ENCODE measurements at regions not wholly inside any gene's neighbourhood (a gene's known extent, or its start where the extent isn't known, plus 50 kb on each side); places are given as distances from the start of the nearest gene placed in this dataset.

GRCh38 chr3:135458541-135459322 lies 506.8 kb upstream of the PPP2R3A start:
- no peaks in the 10 kb centered on the region for H3K9me3 Mint-ChIP-seq
- H3K36me3 Mint-ChIP-seq (ENCODE audit: low read depth) = no peaks in the 10 kb centered on the region
- no peak for DNase-seq (ENCODE audit: low read depth, low spot score)
- TF ChIP-seq CTCF (conservative IDR thresholded peaks at IDR 0.05) = no peak
- peaks cover 17% of the 10 kb centered on the region for H3K4me1 Mint-ChIP-seq
- H3K4me3 Mint-ChIP-seq = no peak overlapping the region
- H3K27me3 Mint-ChIP-seq (ENCODE audit: low read depth) = peaks cover 2% of the 10 kb centered on the region
- H3K27ac Mint-ChIP-seq (ENCODE audit: unreplicated experiment) = no peak overlapping the region

GRCh38 chr3:135460273-135460672 lies 505.3 kb upstream of the PPP2R3A start:
- H3K36me3 Mint-ChIP-seq (ENCODE audit: low read depth) = no peaks in the 10 kb centered on the region

GRCh38 chr3:135471911-135472310 lies 493.6 kb upstream of the PPP2R3A start:
- Mint-ChIP-seq H3K27me3 (ENCODE audit: low read depth) (peaks cover 8% of the 10 kb centered on the region), H3K9me3 (peaks cover 3% of the 10 kb centered on the region), H3K36me3 (ENCODE audit: low read depth) (no peaks in the 10 kb centered on the region), H3K4me1 (no peaks in the 10 kb centered on the region), H3K27ac (ENCODE audit: unreplicated experiment) (no peak overlapping the region), H3K4me3 (no peak overlapping the region)
- no peak for DNase-seq (ENCODE audit: low read depth, low spot score)
- TF ChIP-seq CTCF (conservative IDR thresholded peaks at IDR 0.05) = no peak

More at GRCh38 chr3:135460273-135460672, 505.3 kb upstream of the PPP2R3A start:
- Mint-ChIP-seq H3K4me3 (no peak overlapping the region), H3K4me1 (peaks cover 16% of the 10 kb centered on the region), H3K27me3 (ENCODE audit: low read depth) (peaks cover 2% of the 10 kb centered on the region), H3K27ac (ENCODE audit: unreplicated experiment) (no peak overlapping the region), H3K9me3 (no peaks in the 10 kb centered on the region)
- no peak for TF ChIP-seq CTCF (conservative IDR thresholded peaks at IDR 0.05)
- no peak for DNase-seq (ENCODE audit: low read depth, low spot score)

GRCh38 chr3:135473449-135473848 lies 492.1 kb upstream of the PPP2R3A start:
- peaks cover 7% of the 10 kb centered on the region for H3K9me3 Mint-ChIP-seq
- no peaks in the 10 kb centered on the region for H3K4me1 Mint-ChIP-seq
- no peak for DNase-seq (ENCODE audit: low read depth, low spot score)
- H3K27me3 Mint-ChIP-seq (ENCODE audit: low read depth) = peaks cover 8% of the 10 kb centered on the region
- H3K4me3 Mint-ChIP-seq = no peak overlapping the region
- no peak overlapping the region for H3K27ac Mint-ChIP-seq (ENCODE audit: unreplicated experiment)
- H3K36me3 Mint-ChIP-seq (ENCODE audit: low read depth) = no peaks in the 10 kb centered on the region
- no peak for TF ChIP-seq CTCF (conservative IDR thresholded peaks at IDR 0.05)

GRCh38 chr3:135487261-135487660 lies 478.3 kb upstream of the PPP2R3A start:
- Mint-ChIP-seq H3K9me3 (no peaks in the 10 kb centered on the region), H3K27me3 (ENCODE audit: low read depth) (no peaks in the 10 kb centered on the region), H3K4me1 (no peaks in the 10 kb centered on the region), H3K36me3 (ENCODE audit: low read depth) (no peaks in the 10 kb centered on the region), H3K27ac (ENCODE audit: unreplicated experiment) (no peak overlapping the region), H3K4me3 (no peak overlapping the region)
- TF ChIP-seq CTCF (conservative IDR thresholded peaks at IDR 0.05) = no peak
- DNase-seq (ENCODE audit: low read depth, low spot score) = no peak
